HG03469 (cell line): ENCODE measurements at regions not wholly inside any gene's neighbourhood (a gene's known extent, or its start where the extent isn't known, plus 50 kb on each side); places are given as distances from the start of the nearest gene placed in this dataset.
"Not testable (repeated sequence)": the region's sequence is repeated elsewhere in the genome, so short reads cannot be mapped to it uniquely, and the experiment has no call there.

Source experiments
- ATAC-seq: cut with Tn5 transposase; IDR thresholded peaks from one replicate; pipeline ENCODE4 v1.9.1; 2021; ENCODE audit warnings: mild to moderate bottlenecking, moderate library complexity, moderate number of reproducible peaks; ENCODE audit not compliant: unreplicated experiment

DNA sequence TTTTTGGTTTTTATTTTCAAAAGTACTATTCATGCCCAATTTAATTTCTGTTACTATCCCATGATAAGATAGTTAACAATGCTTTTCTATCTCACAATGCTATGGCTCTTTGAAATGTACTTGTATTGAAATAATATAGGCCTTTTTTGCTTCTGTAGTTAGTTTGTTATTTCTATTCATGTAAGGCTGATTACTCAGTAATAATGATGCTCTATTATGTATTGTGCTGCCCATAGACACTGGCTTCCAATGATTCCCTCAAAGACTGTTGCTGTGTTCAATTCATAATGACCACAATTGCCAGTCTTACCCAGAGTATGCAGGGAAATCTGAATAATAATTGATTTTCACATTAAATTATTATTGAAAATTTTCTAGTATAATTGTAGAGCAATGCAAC, 155.5 kb upstream of the POT1 start:
- no peak for ATAC-seq

- ATAC-seq: no peak
Measured at GRCh38 chr7:125084196-125084595, 154.6 kb upstream of the POT1 start.

GRCh38 chr7:125074141-125074540, 144.5 kb upstream of the POT1 start:
- ATAC-seq: no peak

DNA sequence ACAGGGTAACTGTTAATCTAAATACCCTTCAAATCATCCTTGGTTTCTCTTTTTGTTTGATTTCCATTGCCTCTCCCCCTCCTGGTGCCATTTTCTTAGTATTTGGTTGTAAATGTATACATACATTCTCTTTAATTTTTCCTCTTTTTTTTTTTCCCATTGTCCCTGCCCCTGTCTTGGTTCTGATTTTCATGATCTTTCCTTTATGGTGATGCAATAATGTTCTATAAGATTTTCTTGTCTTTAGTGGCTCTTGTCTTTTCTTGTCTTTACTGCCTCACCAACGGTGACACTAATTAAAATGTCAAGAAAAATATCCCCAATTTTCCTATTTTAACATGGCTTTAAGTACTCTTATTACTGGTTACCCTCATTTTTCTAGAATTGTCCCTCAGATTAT, 135.9 kb upstream of the POT1 start:
- no peak for ATAC-seq

DNA sequence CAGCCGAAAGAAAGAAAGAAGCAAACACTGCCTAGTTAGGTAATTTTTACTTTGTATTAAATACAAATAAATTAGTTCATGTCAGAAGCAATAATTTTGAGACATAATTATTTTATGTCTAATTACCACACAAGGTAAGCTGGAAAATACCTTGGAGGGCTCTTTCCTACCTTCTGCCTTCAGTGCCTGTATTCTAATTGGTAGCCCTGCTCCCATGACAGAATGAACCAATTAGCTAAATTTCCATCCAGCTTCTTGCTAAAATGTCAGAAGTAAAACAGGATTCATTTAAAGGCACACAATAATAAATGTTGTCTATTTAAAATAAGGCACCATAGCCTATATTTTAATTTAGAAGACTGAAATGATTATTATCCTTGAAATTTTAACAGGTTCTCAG, 135.4 kb upstream of the POT1 start:
- ATAC-seq: no peak

DNA sequence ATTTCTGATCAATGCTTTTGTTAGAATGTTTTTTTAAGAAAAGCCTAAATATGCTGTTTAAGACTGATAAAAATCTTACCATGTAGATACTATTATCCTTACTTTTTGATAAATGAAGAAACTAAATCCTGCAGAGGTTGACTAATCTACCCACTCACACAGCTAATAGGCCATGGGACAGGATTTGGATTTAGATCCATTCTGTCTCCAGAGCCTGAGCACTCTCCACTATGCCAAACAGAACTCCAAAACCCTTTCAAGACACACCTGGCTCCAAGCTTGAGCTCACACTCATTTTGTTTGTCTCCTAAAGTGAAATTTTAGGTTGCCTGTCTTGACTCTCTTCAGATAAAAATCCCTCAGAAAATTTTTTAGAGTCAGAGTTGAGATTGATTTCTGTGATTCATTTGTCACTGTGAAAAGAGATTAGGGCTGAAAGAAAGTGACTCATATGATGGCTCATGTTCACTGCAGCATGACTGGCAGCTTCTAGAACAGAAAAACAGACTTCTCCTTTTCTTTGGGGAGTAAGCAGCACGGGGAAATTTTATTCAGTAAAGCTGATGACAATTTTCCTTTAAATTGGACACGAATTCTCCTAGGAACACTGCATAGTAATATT, 132.3 kb upstream of the POT1 start:
- ATAC-seq: peak; percentile 96

DNA sequence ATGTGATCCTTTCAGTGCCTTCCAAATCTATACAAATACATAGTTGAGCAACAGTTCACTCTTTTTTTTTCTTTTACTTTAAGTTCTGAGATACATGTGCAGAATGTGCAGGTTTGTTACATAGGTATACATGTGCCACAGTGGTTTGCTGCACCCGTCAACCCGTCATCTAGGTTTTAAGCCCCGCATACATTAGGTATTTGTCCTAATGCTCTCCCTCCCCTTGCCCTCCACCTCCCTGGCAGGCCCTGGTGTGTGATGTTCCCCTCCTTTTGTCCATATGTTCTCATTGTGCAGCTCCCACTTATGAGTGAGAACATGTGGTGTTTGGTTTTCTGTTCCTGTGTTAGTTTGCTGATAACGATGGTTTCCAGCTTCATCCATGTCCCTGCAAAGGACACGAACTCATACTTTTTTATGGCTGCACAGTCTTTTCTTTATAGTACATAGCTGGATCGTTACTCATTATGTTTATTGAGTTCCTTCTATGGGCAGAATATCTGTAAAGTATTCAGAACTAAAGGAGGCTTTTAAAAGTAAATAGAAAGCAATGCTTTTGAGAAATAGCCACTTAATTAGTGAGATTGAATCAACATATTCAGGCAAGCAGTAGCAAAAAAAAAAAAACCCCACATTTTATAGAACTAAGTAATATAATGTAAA, 131.6 kb upstream of the POT1 start:
- ATAC-seq: not testable (repeated sequence)

GRCh38 chr7:125059861-125060456, 130.3 kb upstream of the POT1 start:
- ATAC-seq: no peak

GRCh38 chr7:125057963-125058362, 128.3 kb upstream of the POT1 start:
- ATAC-seq: no peak

DNA sequence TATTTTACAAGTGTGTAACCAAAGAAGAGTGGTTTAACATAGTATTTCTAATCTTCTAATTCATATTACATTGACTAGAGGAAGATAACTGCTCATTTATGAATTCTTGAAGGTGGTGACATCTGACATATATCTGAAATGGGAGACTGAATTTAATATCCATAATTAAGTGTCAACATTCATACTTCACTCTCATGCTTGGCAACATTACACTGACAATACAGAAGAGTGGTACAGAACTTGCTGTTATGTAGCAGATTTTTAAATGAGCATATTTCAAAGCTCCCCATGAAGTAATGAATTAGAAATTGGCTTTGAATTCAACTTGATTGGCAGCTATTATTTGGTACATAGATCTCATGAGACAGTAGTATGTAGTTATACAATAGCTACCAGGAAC, 125.8 kb upstream of the POT1 start:
- ATAC-seq: no peak

DNA sequence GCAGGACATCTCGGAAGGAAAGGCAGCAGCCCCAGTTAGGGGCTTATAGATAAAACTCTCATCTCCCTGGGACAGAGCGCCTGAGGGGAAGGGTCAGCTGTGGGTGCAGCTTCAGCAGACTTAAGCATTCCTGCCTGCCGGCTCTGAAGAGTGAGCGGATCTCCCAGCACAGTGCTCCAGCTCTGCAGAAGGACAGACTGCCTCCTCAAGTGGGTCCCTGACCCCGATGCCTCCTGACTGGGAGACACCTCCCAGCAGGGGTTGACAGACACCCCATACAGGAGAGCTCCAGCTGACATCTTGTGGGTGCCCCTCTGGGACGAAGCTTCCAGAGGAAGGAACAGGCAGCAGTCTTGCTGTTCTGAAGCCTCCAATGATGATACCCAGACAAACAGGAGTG, 117.1 kb upstream of the POT1 start:
- ATAC-seq: no peak

DNA sequence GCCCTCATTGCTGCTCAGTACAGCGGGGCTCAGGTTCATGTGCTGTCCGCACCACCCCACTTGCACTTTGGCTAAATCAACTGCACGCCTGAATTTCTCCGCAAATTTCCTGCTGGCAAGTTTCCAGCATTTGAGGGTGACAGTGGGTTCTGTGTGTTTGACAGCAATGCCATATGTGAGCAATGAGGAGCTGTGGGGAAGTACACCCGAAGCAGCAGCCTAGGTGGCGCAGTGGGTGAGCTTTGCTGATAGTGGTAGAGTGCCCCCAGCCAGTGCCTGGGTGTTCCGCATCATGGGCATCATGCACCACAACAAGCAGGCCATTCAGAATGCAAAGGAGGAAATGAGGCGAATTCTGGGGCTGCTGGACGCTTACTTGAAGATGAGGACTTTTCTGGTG, 103.9 kb upstream of the POT1 start:
- no peak for ATAC-seq

GRCh38 chr7:125032943-125033342, 103.3 kb upstream of the POT1 start:
- ATAC-seq: no peak

DNA sequence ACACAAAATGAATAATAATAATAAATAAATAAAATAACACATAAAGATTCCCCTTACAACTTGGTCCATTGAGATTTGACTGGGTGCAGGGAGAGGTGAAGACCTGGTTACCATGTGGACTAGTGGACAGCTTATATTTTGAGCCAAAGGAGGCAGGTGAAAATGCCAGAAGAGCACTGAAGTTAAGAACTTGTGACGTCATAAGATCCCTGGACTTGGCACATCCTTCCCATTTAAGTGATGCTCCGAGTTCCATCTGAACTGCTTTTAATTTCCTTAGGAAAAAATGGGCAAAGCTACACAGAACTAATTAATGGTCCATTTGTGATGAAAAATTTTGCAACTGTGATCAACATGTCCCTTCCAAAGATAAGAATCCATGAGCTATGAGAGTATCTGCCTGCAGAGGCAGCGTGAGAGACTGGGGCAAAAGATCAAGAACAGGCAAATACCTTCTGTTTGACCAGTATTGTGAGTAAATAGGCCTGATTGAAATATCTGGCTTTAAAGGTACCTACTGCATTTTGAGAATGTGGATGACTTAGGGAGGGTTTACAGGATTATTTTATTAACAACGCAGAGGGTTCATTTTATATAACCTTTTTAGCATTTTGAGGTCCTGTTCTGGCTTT, 101.2 kb upstream of the POT1 start:
- no peak for ATAC-seq

- no peak for ATAC-seq
Measured at GRCh38 chr7:125025620-125026019, 96.0 kb upstream of the POT1 start.

- no peak for ATAC-seq
Measured at GRCh38 chr7:125020801-125021200, 91.2 kb upstream of the POT1 start.

DNA sequence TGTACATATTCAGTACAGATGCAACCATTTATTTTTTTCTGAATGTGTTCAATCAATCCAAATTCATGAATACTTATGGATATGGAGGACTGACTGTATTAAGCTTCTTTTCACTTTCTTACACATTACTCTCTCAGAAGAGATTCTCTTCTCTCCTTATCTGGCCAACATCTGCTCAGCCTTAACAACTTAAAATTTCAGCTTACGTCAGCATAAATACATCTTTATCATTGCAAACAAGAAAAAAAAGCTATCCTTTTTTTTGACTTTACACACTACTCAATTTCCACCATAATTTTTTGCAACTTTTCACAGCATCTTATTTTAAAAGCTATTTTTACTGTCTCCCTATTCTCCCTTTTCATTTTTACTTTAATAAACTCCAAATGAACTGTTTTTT, 80.9 kb upstream of the POT1 start:
- ATAC-seq: no peak

DNA sequence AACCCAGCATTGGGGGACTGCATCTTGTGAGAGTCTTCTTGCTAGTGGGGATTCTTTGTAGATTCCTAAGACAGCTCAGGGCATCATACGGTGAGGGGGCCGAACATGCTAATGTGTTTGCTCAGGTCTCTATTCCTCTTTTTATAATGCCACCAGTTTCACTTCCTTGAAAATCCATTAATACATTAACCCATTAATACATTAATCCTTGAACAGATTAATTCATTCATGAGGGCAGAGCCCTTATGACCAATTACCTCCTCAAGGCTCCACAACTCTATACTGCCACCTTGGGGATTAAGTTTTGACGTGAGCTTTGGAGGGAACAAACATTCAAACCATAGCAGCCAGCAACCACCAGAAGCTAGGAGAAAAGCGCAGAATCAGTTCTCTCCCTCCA, 67.2 kb upstream of the POT1 start:
- peak; percentile 64 for ATAC-seq

- no peak for ATAC-seq
Measured at GRCh38 chr7:124992851-124993562, 63.4 kb upstream of the POT1 start.

GRCh38 chr7:124989911-124990310, 60.3 kb upstream of the POT1 start:
- ATAC-seq: no peak
